ENCODE measurements at regions not wholly inside any gene's neighbourhood (a gene's known extent, or its start where the extent isn't known, plus 50 kb on each side); places are given as distances from the start of the nearest gene placed in this dataset.

DNA sequence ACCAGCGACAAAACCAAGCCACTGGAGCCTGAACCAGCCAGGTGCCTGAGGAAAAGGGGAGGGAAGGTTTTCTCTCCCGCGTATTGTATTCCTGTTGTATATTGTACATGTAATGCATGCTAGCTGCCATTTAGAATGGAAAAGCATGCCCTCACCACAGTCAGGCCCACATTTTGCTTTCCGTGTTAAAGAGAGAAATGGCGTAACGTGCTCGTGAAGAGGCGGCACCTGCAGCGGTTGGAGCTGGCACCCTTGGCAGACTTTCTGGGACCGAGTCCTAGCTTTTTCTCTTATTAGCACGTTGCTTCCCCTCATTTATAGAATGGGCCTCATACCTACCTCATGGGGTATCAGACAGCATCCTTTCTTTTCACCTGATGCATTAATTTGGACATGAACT, 135.3 kb upstream of the IRF2BP2 start:
- TF ChIP-seq, protein P1, sequence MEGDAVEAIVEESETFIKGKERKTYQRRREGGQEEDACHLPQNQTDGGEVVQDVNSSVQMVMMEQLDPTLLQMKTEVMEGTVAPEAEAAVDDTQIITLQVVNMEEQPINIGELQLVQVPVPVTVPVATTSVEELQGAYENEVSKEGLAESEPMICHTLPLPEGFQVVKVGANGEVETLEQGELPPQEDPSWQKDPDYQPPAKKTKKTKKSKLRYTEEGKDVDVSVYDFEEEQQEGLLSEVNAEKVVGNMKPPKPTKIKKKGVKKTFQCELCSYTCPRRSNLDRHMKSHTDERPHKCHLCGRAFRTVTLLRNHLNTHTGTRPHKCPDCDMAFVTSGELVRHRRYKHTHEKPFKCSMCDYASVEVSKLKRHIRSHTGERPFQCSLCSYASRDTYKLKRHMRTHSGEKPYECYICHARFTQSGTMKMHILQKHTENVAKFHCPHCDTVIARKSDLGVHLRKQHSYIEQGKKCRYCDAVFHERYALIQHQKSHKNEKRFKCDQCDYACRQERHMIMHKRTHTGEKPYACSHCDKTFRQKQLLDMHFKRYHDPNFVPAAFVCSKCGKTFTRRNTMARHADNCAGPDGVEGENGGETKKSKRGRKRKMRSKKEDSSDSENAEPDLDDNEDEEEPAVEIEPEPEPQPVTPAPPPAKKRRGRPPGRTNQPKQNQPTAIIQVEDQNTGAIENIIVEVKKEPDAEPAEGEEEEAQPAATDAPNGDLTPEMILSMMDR (IDR thresholded peaks at IDR 0.05): no peak
- TF ChIP-seq POLR2A (IDR thresholded peaks at IDR 0.05): no peak

Measured in uterus (tissue), 2 donors.